GM19463 (cell line): ENCODE measurements at regions not wholly inside any gene's neighbourhood (a gene's known extent, or its start where the extent isn't known, plus 50 kb on each side); places are given as distances from the start of the nearest gene placed in this dataset.
"Not testable (repeated sequence)": the region's sequence is repeated elsewhere in the genome, so short reads cannot be mapped to it uniquely, and the experiment has no call there.

Experiments used
- ATAC-seq: cut with Tn5 transposase; IDR thresholded peaks from one replicate; pipeline ENCODE4 v1.9.1; 2021; ENCODE audit warnings: mild to moderate bottlenecking, moderate library complexity; ENCODE audit not compliant: unreplicated experiment

DNA sequence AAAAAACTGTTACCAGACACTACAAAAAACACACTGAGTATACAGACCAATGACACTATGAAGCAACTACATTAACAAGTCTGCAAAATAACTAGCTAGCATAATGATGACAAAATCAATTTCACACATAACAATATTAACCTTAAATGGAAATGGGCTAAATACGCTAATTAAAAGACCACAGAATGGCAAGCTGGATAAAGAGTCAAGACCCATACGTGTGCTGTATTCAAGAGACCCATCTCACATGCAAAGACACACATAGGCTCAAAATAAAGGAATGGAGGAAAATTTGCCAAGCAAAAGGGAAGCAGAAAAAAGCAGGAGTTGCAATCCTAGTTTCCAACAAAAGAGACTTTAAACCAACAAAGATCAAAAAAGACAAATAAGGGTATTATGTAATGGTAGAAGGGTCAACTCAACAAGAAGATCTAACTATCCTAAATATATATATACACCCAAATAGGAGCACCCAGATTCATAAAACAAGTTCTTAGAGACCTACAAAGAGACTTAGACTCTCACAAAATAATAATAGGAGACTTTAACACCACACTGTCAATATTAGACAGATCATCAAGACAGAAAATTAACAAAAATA is 158.6 kb downstream of the ALDH8A1 start:
- ATAC-seq: not testable (repeated sequence)

DNA sequence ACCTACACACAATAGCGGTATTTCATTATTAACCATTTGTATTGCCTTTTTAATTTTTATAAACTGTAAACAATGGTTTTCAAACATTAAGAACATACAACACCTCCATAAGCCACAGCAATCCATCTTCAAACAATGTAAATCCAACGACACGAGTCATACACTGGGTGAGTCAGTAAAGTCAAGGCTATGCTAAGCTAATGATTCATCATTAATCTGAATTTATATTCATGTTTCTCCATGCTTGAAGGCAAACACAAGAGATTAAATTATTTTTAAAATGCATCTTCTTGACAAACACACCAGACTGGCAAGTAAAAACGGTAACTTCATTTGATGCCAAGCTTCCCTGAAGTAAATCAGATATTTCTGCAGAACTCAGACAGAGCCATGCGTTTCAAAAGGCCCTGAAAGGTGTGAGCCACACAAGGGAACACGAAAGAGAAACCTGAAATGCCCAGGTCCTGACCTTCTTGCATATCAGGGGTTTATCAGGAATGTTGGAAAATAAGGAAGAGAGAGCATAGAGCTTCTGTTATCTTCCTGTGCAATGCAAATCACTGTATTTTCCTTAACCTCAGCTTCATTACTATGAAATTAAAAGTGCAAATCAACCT is 162.5 kb downstream of the ALDH8A1 start:
- no peak for ATAC-seq

DNA sequence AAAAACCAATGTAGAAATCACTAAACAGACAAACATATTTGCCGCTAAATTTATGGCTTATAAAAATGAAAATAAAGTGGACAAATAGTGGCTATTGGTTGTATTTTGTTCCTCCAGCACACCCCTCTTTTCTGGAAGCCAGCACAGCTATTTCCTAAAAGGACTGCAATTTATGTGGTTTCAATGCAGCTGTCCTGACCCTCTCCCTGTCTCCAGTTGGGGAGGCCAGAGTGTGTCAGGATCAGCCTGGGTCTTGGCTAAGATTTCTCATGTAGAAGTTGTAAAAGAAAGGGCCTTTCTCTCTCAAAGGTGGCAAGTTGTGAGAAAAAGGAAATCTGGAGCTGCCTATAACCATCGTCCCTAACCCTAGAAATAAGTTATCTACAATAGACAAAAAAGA is 165.6 kb downstream of the ALDH8A1 start:
- no peak for ATAC-seq

DNA sequence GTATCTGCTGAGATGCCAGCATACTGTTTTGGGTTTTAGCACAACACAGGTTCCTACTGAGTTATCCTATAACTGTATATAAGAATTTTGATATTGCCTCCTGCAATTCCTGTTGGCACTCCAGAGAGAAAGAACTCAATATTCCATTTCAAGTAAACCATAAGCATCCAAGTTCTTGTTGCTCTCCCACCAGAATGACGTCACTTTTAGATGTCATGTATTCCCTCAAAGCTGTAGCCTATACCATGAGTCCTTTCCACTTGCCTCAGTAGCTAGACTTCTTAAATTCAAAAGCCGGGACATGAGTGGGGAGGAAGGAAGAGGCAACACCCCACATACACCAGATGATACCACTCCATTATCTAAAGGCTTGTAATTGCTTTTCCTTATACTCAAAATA is 171.5 kb downstream of the ALDH8A1 start:
- ATAC-seq: no peak

DNA sequence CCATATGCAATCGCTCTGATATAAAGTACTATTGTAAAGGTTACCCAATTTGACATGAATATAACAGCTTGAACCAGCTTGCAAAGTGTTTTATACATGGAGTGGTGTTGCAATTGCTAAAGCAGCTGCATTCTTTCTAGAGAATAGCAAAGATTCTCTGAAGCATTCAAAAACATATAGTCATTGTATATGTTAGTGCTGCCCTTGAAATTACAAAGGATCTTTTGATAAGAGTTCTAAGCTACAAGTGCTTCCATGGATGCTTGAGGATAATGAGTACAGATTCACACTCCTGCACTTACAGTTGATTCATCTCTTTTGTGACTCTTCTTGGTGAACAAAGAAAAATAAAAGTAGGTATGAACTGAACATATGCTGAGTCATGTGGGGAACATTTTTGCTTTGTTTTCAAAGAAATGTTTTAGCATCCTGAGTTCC is 175.7 kb downstream of the ALDH8A1 start:
- no peak for ATAC-seq

DNA sequence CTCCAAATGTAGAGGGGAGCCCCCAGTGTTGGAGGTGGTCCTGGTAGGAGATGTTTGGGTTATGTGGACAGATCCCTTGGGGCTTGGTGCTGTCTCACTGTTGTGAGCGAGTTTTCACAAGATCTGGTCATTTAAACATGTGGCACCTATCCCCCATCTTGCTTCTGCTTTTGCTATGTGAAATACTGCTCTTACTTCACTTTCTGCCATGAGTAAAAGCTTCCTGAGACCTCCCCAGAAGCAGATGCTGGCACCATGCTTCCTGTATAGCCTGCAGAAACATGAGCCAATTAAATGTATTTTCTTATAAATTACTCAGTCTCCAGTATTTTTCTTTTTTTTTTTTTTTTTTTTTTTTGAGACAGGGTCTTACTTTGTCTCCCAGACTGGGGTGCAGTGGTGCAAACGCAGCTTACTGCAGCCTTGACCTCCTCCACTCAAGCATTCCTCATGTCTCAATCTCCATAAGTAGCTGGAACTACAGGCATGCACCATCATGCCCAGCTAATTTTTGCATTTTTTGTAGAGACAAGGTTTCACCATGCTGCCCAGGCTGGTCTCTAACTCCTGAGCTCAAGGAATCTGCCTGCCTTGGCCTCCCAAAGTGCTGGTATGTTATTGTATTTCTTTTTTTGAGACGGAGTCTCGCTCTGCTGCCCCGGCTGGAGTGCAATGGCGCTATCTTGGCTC is 177.1 kb downstream of the ALDH8A1 start:
- ATAC-seq: no peak

DNA sequence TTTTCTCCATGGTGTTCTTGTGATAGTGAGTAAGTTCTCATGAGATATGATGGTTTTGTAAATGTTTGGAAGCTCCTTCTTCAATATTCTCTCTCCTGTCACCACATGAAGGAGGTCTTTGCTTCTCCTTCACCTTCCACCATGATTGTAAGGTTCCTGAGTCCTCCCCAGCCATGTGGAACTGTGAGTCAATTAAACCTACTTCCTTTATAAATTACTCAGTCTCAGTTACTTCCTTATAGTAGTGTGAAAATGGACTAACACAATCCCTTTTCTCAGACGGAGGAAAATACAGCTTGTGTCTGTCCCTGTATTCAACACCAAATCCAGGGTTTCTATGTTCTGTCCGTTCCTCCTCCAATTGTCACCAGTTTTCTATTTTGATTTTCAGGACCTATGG is 181.0 kb downstream of the ALDH8A1 start:
- ATAC-seq: no peak

DNA sequence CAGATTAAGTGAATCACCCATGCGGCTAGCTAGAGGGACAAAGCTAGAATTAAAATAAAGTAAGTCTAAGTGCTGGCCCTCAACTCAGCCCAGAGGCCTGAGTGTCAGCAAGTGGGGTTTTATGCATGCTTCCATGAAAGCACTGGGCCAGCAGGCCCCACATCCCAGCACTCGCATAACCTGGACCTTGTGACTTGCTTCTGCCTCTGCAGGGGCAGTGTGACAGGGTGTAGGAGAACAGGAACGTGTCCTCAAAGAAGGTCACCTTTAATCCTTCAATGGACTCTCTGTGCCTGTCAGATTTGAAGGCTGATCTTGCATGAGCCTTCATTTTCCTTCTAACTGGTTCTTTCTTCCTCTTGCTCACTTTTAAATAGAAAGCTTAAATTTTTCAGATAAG is 183.4 kb downstream of the ALDH8A1 start:
- no peak for ATAC-seq

DNA sequence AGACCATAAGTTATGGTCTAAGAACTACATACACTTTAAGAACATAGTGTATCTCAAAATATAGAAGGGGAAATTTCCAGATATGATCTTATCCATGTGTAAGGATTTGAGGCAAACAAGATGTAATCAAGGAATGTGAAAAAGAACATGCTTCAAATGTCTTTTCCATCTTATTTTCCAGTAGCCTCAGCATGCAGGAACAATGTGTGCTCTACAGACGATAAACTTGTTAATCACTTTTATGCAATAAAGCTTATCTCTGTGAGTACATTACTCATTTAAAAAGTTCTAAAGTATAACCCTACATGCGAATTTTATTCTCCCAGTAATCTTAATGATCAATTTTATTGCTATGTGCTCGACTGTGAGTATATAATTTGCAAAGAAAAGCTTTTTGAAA is 185.2 kb downstream of the ALDH8A1 start:
- ATAC-seq: no peak

DNA sequence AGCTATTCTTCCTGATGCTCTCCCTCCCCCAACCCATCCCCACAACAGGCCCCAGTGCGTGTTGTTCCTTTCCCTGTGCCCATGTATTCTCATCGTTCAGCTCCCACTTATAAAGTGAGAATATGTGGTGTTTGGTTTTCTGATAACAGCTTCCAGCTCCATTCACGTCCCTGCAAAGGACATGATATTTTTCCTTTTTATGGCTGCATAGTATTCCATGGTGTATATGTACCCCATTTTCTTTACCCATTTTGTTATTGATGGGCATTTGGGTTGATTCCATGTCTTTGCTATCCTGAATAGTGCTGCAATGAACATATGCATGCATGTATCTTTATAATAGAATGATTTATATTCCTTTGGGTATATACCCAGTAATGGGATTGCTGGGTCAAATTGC is 186.3 kb downstream of the ALDH8A1 start:
- ATAC-seq: not testable (repeated sequence)

DNA sequence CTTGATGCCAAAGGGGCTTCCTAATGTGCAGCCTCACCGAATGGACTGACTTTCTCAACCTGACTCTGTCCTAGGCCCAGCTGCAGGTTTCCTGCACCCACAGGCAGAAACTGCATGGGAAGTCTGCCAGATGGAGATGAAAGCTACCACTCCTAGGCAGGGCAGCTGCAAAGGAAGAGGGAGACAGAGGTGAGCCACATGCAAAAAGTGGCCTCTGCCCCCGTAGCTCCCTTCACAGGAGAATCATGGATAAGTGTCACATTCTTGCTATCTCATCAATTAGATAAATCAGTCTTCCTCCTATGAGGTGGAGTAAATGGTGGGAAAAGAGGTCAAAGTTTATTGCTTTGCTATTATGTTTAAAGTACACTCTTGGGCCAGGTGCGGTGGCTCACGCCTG is 191.3 kb downstream of the ALDH8A1 start:
- ATAC-seq: no peak

DNA sequence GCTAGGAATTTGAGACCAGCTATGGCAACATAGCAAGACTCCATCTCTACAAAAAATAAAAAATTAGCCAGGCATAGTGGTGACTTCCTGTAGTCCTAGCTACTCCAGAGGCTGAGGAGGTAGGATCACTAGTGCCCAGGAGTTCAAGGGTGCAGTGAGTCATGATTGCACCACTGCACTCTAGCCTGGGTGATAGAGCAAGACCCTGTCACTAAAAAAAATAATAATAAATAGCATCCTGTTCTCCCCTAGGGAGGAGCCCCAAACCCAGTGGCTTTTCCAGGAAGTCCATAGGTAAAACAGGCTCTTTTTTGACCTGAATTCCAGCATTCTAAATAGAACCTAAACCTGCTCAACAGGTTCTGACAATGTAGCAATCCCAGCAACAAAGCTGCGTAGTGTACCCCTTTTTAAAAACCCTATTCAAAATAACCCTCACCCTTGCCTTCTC is 192.0 kb downstream of the ALDH8A1 start:
- ATAC-seq: no peak

DNA sequence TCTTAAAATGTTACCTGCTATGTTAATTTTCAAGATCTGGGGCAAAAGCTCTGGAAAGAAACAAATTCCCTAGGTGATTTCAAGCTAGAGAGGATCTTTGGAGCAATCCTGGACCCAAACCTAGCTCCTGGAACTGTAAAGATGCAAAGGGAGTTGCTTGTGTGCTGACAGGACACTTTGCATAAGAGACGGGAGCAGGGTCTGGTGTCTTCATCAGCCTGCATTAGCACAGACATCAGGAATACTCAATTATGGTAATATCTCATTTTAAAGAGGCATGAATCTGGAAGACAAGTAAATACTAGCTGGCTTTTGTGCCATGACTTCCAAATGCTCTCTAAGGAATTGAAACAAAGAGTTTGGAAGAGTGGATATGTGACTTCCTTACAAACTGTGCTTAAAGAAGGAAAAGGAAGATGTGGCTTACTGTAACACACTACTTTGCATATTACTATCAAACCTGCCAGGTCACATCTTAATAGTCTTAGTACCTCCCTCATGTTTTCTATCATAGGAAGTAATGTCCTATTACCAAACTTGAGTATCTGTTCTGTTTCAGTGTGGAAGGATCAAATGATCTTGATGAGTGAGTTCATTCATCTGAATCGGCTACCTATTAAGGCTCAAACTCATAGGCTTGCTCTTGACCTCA is 193.4 kb downstream of the ALDH8A1 start:
- ATAC-seq: no peak

DNA sequence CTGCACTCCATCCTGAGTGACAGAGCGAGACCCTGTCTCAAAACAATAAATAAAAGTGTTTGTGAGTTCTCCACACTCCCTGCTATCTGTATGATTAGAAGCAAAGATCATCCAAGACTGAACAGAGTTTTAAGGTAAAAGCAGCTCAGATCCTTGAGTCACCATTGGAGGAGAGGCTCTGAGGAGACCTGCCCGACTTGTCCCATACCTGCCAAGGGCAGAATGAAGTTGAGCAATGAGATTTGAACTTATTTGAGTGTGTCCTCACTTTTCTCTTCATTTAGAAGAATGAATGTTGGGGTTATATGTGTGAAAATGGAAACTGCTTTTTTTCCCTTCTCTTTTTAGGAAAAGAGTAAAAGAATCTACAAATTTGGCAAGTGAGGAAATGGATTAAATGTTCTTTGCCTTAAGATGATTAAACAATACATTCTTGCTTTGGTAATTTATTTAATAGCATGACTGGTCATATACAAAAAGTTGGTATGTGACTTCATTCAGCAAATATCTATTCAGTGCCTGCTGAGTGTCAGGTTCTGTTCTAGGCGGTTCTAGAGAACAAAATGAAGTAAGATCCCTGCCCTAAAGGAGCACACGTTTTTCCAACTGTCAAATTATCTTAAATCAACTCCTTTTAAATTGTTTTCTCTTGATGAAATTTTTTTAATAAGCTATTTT is 195.7 kb downstream of the ALDH8A1 start:
- no peak for ATAC-seq

DNA sequence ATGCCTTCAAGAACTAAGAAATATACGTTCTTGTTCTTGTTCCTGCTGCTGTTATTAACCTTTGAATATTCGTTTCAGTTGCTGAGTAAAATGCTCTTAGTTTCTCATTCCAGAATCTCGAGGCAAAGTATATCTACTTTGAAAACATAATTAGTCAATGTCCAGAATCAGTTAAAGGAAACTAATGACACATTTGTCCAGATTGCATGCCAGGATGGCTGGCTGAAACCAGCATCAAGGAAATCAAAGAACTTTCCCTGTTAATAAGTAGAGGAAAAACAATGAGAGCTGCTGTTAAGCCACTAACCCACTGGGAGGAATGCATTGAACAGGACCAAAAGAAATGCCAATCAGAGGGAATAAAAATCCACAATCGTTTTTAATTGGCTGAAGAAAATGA is 196.9 kb downstream of the ALDH8A1 start:
- no peak for ATAC-seq

DNA sequence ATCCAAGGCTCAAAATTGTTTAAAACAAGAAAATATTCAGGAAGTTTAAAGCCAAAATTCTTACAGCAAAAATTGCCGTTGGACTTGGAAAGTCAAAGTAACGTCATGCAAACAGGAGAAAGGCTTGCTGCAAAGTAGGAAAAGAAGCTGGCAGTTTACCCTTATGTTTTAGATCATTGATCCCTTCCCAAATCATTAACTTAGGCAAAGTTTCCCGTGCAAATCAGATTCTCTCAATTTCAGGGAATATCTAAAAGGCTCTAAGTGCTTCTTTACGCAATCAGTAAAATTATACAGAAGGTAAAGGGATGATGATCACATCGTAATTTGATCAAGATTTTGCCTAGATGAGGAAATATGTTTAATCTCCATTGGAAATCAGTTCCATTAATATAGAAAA is 197.5 kb downstream of the ALDH8A1 start:
- ATAC-seq: no peak

DNA sequence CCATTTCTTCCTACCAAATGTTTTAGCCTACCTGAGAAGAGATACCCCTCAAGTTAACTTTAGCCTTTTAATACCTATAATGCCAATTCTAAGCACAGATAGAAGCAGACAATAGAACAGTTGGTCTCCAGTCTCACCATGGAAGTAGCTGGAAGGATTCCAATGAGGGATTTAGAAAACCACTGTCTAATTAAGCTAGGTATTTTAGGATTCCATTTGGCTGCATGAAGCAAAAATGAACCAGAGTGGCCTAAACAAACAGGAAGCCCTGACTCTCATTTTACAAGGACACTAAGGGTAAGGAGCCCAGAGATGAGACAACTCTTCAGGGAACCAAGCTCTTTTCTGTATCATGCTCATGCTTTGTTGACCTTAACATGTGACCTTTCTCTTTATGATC is 199.2 kb downstream of the ALDH8A1 start:
- ATAC-seq: no peak

DNA sequence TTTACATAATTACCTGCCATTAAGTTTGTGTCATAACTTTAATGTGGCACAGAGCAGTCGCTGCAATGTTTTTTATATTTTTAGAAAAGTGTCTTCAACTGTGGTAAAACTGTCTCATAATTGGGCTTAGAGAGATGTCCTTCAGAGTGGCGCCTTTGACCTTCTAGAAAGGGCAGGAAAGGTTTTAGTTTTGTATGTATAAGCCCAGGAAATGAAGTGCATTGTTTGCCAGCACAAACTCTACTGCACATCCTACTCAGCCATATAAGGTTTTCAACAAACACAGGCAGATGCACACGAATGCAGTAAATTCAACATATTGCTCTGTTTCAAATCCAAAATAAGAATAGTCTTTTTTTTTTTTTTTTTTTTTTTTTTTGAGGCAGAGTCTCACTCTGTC is 201.4 kb downstream of the ALDH8A1 start:
- no peak for ATAC-seq

DNA sequence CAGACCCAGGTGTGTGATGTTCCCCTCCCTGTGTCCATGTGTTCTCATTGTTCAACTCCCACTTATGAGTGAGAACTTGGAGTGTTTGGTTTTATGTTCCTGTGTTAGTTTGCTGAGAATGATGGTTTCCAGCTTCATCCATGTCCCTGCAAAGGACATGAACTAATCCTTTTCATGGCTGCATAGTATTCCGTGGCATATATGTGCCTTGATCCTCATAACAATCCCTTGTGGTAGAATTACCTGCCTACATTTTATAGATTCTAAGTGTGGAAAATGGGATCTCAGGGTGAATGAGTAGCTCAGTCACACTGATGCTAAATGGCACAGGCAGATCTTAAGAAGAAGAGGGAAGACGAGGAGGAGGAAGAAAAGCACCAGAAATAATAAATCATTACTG is 202.7 kb downstream of the ALDH8A1 start:
- not testable (repeated sequence) for ATAC-seq

DNA sequence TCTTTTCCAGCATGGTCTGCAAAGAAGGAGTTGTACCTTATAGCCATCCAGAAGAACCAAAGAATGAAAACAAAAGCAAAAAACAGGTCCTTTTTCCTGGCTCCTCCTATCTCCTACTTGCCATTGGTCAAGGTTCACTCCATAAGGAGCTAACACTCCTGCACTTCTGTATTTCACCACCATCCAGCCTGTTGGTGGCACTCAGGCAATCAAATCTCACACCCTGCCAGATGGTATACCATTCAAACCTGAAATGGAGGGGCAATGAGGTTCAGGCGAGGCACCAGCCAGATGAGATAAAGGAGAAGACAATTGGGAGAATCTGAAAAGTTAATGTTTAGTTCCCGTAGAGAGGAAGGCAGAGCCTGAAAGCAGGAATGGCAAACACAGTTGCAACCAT is 203.8 kb downstream of the ALDH8A1 start:
- ATAC-seq: no peak

DNA sequence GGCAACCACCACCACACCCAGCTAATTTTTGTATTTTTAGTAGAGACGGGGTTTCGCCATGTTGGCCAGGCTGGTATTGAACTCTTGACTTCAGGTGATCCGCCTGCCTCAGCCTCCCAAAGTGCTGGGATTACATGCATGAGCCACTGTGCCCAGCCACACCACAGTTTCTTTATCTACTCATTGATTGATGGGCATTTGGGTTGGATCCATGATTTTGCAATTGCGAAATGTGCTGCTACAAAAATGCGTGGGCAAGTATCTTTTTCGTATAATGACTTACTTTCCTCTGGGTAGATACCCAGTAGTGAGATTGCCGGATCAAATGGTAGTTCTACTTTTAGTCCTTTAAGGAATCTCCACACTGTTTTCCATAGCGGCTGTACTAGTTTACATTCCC is 204.7 kb downstream of the ALDH8A1 start:
- ATAC-seq: not testable (repeated sequence)
